K562 (cell line): ENCODE measurements at regions not wholly inside any gene's neighbourhood (a gene's known extent, or its start where the extent isn't known, plus 50 kb on each side); places are given as distances from the start of the nearest gene placed in this dataset.

Experiments
- ATAC-seq: fragments of 200-7000 bp; cut with Tn5 transposase; 3 replicates; pipeline ENCODE4 v1.9.1; 2020; ENCODE audit warnings: moderate library complexity
- BruUV-seq: library from RNA; stranded (reverse); fragments of 400-500 nt; replicated peaks from 2 replicates; lab custom pipeline; 2021; lab: Mats Ljungman, UMichigan
- CTCF ChIA-PET: fragments of 300-600 bp; formaldehyde crosslinking; extraction: SDS; loops from one replicate; lab custom pipeline; 2021; ENCODE audit warnings: low intra/inter-chr PET ratio; lab: Yijun Ruan, JAX
- POLR2A ChIA-PET: fragments of 300-600, 350-650 bp; sonication (Branson Sonifier 250); formaldehyde crosslinking; extraction: SDS; loops from one replicate; lab custom pipeline; 2021; ENCODE audit warnings: antibody characterized with exemption, inconsistent platforms; lab: Yijun Ruan, JAX
- DNase-seq, 4 experiments: peaks; one replicate each; pipeline versions ENCODE4 v3.0.0 to v3.0.0-alpha.2; 2011 to 2018; ENCODE audit warnings: low spot score in 3 of 4, mixed read lengths in 3 of 4; ENCODE audit errors: extremely low read depth in 1 of 4
- FAIRE-seq: peaks from 2 replicates; lab custom pipeline; 2011; peaks lifted over from hg19 to GRCh38; lab: Jason Lieb, UNC
- H2AFZ ChIP-seq: 2 replicates; pipeline ENCODE4 v1.6.0; 2011; ENCODE audit warnings: low read depth, low read length, control low read depth, inconsistent platforms
- H3K27ac ChIP-seq: fragments of 200-600 bp; 3 replicates; pipeline ENCODE4 v1.8.0; 2011; ENCODE audit warnings: low read depth, mild to moderate bottlenecking, control low read depth, inconsistent platforms, low read length, moderate library complexity, mixed read lengths; ENCODE audit errors: extremely low read depth
- H3K27me3 ChIP-seq, 2 experiments: fragments of 300-600 bp in 1 of 2; 2 replicates in 1 of 2; 3 replicates in 1 of 2; pipeline versions ENCODE4 v1.6.0 to v1.8.0; 2011; ENCODE audit warnings: inconsistent platforms in 2 of 2, low read length in 2 of 2, mild to moderate bottlenecking in 1 of 2, mixed read lengths in 1 of 2, moderate library complexity in 1 of 2; ENCODE audit not compliant: control insufficient read depth in 2 of 2, insufficient read depth in 2 of 2
- H3K36me3 ChIP-seq: fragments of 300-600 bp; 3 replicates; pipeline ENCODE4 v1.8.0; 2011; ENCODE audit warnings: mild to moderate bottlenecking, low read length, inconsistent platforms; ENCODE audit not compliant: control insufficient read depth, insufficient read depth
- H3K4me1 ChIP-seq, 2 experiments: fragments of 200-600 bp in 1 of 2; replicated peaks in 1 of 2; 2 replicates in 1 of 2; 3 replicates in 1 of 2; pipeline versions ENCODE4 v1.5.1 to v1.8.0; 2011; ENCODE audit warnings: inconsistent platforms in 2 of 2, low read length in 2 of 2, mild to moderate bottlenecking in 1 of 2, mixed read lengths in 1 of 2, moderate library complexity in 1 of 2; ENCODE audit not compliant: control insufficient read depth in 2 of 2, insufficient read depth in 2 of 2
- H3K4me2 ChIP-seq: 2 replicates; pipeline ENCODE4 v1.6.1; 2011; ENCODE audit warnings: low read length, control low read depth, inconsistent platforms, mixed read lengths; ENCODE audit not compliant: insufficient read depth
- H3K4me3 ChIP-seq: fragments of 200-600 bp; sonication (generic), shearing (Covaris generic); 2 replicates; pipeline ENCODE4 v1.5.1; 2016; ENCODE audit warnings: control low read depth, inconsistent platforms
- H3K79me2 ChIP-seq: fragments of 200-600 bp; 3 replicates; pipeline ENCODE4 v1.8.0; 2011; ENCODE audit warnings: low read length, inconsistent platforms; ENCODE audit not compliant: control insufficient read depth, insufficient read depth
- H3K9ac ChIP-seq, 2 experiments: 2 replicates each; pipeline versions ENCODE4 v1.6.0 to v1.6.1; 2011; ENCODE audit warnings: low read depth in 2 of 2, low read length in 2 of 2, control low read depth in 1 of 2, inconsistent platforms in 1 of 2, mild to moderate bottlenecking in 1 of 2, mixed read lengths in 1 of 2; ENCODE audit not compliant: insufficient read depth in 1 of 2
- H3K9me1 ChIP-seq: one replicate; pipeline ENCODE4 v1.6.0; 2011; ENCODE audit warnings: inconsistent platforms, mild to moderate bottlenecking, low read length, moderate library complexity; ENCODE audit not compliant: control insufficient read depth, insufficient read depth
- H3K9me3 ChIP-seq: replicated peaks from 2 replicates; pipeline ENCODE4 v1.5.1; 2011; ENCODE audit warnings: low read depth, low read length, inconsistent platforms; ENCODE audit not compliant: control insufficient read depth, insufficient read depth
- H4K20me1 ChIP-seq: replicated peaks from 2 replicates; pipeline ENCODE4 v1.6.1; 2011; ENCODE audit warnings: low read length, inconsistent platforms, mixed read lengths; ENCODE audit not compliant: control insufficient read depth, insufficient read depth
- BACH1 ChIP-seq: fragments of 200-800 bp; sonication (Bioruptor generic); IDR thresholded peaks from 2 replicates; pipeline ENCODE4 v1.6.1; 2016; ENCODE audit warnings: missing genetic modification characterization, missing compliant biosample characterization
- DIDO1 ChIP-seq: fragments of 450-650 bp; IDR thresholded peaks from 2 replicates; pipeline ENCODE4 v1.6.1; 2016; ENCODE audit warnings: low read depth, missing biosample characterization, missing genetic modification characterization
- FUS ChIP-seq: fragments of 200-400 bp; formaldehyde crosslinking; optimal IDR thresholded peaks from 2 replicates; pipeline ENCODE3; 2017; ENCODE audit warnings: low read depth, low read length
- MIER1 ChIP-seq: fragments of 450-650 bp; IDR thresholded peaks from 2 replicates; pipeline ENCODE4 v1.6.1; 2016; ENCODE audit warnings: antibody characterized with exemption, mild to moderate bottlenecking, low read depth
- MYBL2 ChIP-seq, 2 experiments: fragments of 450-650 bp in 1 of 2; sonication (generic) in 1 of 2; formaldehyde crosslinking in 1 of 2; IDR thresholded peaks; 2 replicates each; pipeline versions ENCODE4 v1.6.1 to v1.8.1; 2017 to 2022; ENCODE audit warnings: borderline replicate concordance in 1 of 2, inconsistent platforms in 1 of 2, low read depth in 1 of 2, mild to moderate bottlenecking in 1 of 2, missing genetic modification reagents in 1 of 2, moderate library complexity in 1 of 2
- PYGO2 ChIP-seq: fragments of 450-650 bp; IDR thresholded peaks from 2 replicates; pipeline ENCODE4 v1.6.1; 2016; ENCODE audit warnings: mild to moderate bottlenecking, missing genetic modification characterization, moderate library complexity, missing compliant biosample characterization
- STAT6 ChIP-seq: sonication (generic); formaldehyde crosslinking; IDR thresholded peaks from 2 replicates; pipeline ENCODE4 v1.8.1; 2023; ENCODE audit warnings: mild to moderate bottlenecking, missing genetic modification reagents
- ZEB2 ChIP-seq: fragments of 450-650 bp; IDR thresholded peaks from 2 replicates; pipeline ENCODE4 v1.6.1; 2016
- ZNF766 ChIP-seq: fragments of 200-800 bp; sonication (Bioruptor generic); conservative IDR thresholded peaks from 2 replicates; pipeline ENCODE4 v1.6.1; 2016; ENCODE audit warnings: missing genetic modification characterization, missing compliant biosample characterization
- WGBS: fragments of 100-300 bp; shearing (Covaris generic); methylation state at CpG from one replicate; pipeline ENCODE4 v1.1.6; 2016; ENCODE audit warnings: low coverage, mixed read lengths; ENCODE audit not compliant: insufficient coverage; ENCODE audit errors: missing lambda C conversion rate; 5-methylcytosine and 5-hydroxymethylcytosine counted together
- in situ Hi-C: fragments of 300-500 bp; cut with MboI; formaldehyde crosslinking; loops from 4 replicates; pipeline ENCODE4 v1.15.0; 2018; ENCODE audit warnings: inconsistent platforms, mixed read lengths
- intact Hi-C: fragments of 100-400 bp; cut with micrococcal nuclease; formaldehyde crosslinking; loops from 2 replicates; pipeline ENCODE4 v1.14.2; 2022
- TF ChIP-seq, protein P1 (sequence below): fragments of 450-650 bp; IDR thresholded peaks from 2 replicates; pipeline ENCODE4 v1.6.1; 2018; ENCODE audit not compliant: partially characterized antibody
- TF ChIP-seq, protein P2 (sequence below): IDR thresholded peaks from 2 replicates; pipeline ENCODE4 v1.6.1; 2011; ENCODE audit not compliant: insufficient read length; ENCODE audit errors: extremely low read depth

GRCh38 chr6:85961125-85961524, 318.4 kb upstream of the SYNCRIP start:
- 8% methylated on average over 1 of the region's 1 CpG for WGBS
- Histone ChIP-seq H3K4me1 (no peaks in the 10 kb centered on the region), H3K27me3 (no peaks in the 10 kb centered on the region), H3K4me3 (no peak overlapping the region), H2AFZ (no peak overlapping the region), H3K9me1 (no peaks in the 10 kb centered on the region), H3K9me3 (no peaks in the 10 kb centered on the region), H4K20me1 (no peaks in the 10 kb centered on the region), H3K36me3 (no peaks in the 10 kb centered on the region), H3K4me2 (no peak overlapping the region), H3K79me2 (no peaks in the 10 kb centered on the region), H3K27ac (no peak overlapping the region), H3K9ac (no peak overlapping the region)
- FAIRE-seq (no peak), DNase-seq (no peak), ATAC-seq (no peak)
- ChIA-PET CTCF (no interaction called here), POLR2A (no interaction called here)
- in situ Hi-C loops: no loop called here
- intact Hi-C loops: no loop called here
- no TSS peak for BruUV-seq
- TF ChIP-seq STAT6 (no peak), ZEB2 (no peak), MIER1 (no peak), ZNF766 (CRISPR knock-in tag) (no peak), FUS (no peak), MYBL2 (IDR thresholded peaks at IDR 0.05; ENCODE audit: low read depth) (no peak), MYBL2 (CRISPR knock-in tag; IDR thresholded peaks at IDR 0.05; ENCODE audit: borderline replicate concordance) (no peak), DIDO1 (tag) (no peak), BACH1 (tag) (no peak), PYGO2 (tag) (no peak)
- TF ChIP-seq, protein P1, sequence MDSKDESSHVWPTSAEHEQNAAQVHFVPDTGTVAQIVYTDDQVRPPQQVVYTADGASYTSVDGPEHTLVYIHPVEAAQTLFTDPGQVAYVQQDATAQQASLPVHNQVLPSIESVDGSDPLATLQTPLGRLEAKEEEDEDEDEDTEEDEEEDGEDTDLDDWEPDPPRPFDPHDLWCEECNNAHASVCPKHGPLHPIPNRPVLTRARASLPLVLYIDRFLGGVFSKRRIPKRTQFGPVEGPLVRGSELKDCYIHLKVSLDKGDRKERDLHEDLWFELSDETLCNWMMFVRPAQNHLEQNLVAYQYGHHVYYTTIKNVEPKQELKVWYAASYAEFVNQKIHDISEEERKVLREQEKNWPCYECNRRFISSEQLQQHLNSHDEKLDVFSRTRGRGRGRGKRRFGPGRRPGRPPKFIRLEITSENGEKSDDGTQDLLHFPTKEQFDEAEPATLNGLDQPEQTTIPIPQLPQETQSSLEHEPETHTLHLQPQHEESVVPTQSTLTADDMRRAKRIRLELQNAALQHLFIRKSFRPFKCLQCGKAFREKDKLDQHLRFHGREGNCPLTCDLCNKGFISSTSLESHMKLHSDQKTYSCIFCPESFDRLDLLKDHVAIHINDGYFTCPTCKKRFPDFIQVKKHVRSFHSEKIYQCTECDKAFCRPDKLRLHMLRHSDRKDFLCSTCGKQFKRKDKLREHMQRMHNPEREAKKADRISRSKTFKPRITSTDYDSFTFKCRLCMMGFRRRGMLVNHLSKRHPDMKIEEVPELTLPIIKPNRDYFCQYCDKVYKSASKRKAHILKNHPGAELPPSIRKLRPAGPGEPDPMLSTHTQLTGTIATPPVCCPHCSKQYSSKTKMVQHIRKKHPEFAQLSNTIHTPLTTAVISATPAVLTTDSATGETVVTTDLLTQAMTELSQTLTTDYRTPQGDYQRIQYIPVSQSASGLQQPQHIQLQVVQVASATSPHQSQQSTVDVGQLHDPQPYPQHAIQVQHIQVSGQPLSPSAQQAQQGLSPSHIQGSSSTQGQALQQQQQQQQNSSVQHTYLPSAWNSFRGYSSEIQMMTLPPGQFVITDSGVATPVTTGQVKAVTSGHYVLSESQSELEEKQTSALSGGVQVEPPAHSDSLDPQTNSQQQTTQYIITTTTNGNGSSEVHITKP: no peak
- TF ChIP-seq, protein P2, sequence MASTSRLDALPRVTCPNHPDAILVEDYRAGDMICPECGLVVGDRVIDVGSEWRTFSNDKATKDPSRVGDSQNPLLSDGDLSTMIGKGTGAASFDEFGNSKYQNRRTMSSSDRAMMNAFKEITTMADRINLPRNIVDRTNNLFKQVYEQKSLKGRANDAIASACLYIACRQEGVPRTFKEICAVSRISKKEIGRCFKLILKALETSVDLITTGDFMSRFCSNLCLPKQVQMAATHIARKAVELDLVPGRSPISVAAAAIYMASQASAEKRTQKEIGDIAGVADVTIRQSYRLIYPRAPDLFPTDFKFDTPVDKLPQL: no peak
